ENCODE measurements at regions not wholly inside any gene's neighbourhood (a gene's known extent, or its start where the extent isn't known, plus 50 kb on each side); places are given as distances from the start of the nearest gene placed in this dataset.

GRCh38 chr16:11488304-11488703 is 98.4 kb downstream of the LITAF start:
- no peak overlapping the region for H3K4me3 ChIP-seq (ENCODE audit: low read depth, low read length)
- DNase-seq (ENCODE audit: low read depth), result no peak
- TF ChIP-seq, protein P1, sequence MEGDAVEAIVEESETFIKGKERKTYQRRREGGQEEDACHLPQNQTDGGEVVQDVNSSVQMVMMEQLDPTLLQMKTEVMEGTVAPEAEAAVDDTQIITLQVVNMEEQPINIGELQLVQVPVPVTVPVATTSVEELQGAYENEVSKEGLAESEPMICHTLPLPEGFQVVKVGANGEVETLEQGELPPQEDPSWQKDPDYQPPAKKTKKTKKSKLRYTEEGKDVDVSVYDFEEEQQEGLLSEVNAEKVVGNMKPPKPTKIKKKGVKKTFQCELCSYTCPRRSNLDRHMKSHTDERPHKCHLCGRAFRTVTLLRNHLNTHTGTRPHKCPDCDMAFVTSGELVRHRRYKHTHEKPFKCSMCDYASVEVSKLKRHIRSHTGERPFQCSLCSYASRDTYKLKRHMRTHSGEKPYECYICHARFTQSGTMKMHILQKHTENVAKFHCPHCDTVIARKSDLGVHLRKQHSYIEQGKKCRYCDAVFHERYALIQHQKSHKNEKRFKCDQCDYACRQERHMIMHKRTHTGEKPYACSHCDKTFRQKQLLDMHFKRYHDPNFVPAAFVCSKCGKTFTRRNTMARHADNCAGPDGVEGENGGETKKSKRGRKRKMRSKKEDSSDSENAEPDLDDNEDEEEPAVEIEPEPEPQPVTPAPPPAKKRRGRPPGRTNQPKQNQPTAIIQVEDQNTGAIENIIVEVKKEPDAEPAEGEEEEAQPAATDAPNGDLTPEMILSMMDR (IDR thresholded peaks at IDR 0.05; ENCODE audit: control insufficient read depth, extremely low read depth, insufficient read depth), result no peak

- H3K4me3 ChIP-seq (ENCODE audit: low read depth, low read length), result no peak overlapping the region
- TF ChIP-seq, protein P1 (IDR thresholded peaks at IDR 0.05; ENCODE audit: control insufficient read depth, extremely low read depth, insufficient read depth), result no peak
- DNase-seq (ENCODE audit: low read depth), result no peak
Measured at GRCh38 chr16:11491524-11491923, 95.2 kb downstream of the LITAF start.

DNA sequence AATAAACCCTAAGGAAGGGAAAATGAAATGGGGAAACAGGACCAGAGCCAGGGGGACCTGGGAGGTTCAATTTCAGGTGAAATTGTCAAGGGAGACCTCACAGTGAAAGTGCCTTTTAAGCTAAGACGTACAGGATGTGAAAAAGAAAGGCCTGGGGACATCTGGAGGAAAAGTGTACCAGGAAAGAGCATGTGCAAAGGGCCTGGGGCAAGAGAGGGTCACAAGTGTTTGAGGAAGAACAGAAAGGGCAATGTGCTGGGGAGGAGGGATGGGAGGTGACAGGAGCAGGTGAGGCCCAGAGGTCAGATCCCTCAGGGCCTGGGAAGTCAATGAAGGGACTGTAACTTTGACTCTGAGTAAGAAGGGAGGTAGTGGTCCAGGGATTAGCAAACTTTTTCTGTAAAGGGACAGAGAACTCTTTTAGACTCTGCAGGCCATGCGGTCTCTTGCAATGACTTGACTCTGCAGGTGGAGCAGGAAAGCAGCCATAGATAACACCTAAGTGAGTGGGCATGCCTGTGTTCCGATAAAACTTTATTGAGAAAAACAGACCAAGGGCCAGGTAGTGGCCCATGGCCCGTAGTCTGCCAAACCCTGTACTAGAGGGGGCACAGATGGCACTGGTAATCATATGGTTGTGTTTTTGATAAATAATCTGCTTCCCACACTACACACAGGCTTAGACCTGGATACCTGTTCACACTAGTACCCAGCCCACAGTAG is 93.8 kb downstream of the LITAF start:
- DNase-seq (ENCODE audit: low read depth), result no peak
- no peak overlapping the region for H3K4me3 ChIP-seq (ENCODE audit: low read depth, low read length)
- TF ChIP-seq, protein P1 (IDR thresholded peaks at IDR 0.05; ENCODE audit: control insufficient read depth, extremely low read depth, insufficient read depth), result no peak

GRCh38 chr16:11493531-11493929 is 93.2 kb downstream of the LITAF start:
- H3K4me3 ChIP-seq (ENCODE audit: low read depth, low read length), result no peak overlapping the region
- no peak for DNase-seq (ENCODE audit: low read depth)
- TF ChIP-seq, protein P1 (IDR thresholded peaks at IDR 0.05; ENCODE audit: control insufficient read depth, extremely low read depth, insufficient read depth), result no peak

- no peak for DNase-seq (ENCODE audit: low read depth)
- no peak overlapping the region for H3K4me3 ChIP-seq (ENCODE audit: low read depth, low read length)
- TF ChIP-seq, protein P1 (IDR thresholded peaks at IDR 0.05; ENCODE audit: control insufficient read depth, extremely low read depth, insufficient read depth), result no peak
Measured at GRCh38 chr16:11494029-11494428, 92.7 kb downstream of the LITAF start.

- DNase-seq (ENCODE audit: low read depth), result no peak
- TF ChIP-seq, protein P1 (IDR thresholded peaks at IDR 0.05; ENCODE audit: control insufficient read depth, extremely low read depth, insufficient read depth), result no peak
Measured at GRCh38 chr16:11494433-11494832, 92.3 kb downstream of the LITAF start.

GRCh38 chr16:11495066-11495407 is 91.7 kb downstream of the LITAF start:
- H3K4me3 ChIP-seq (ENCODE audit: low read depth, low read length), result no peak overlapping the region
- TF ChIP-seq, protein P1 (IDR thresholded peaks at IDR 0.05; ENCODE audit: control insufficient read depth, extremely low read depth, insufficient read depth), result no peak
- no peak for DNase-seq (ENCODE audit: low read depth)

More at GRCh38 chr16:11494433-11494832, 92.3 kb downstream of the LITAF start:
- H3K4me3 ChIP-seq (ENCODE audit: low read depth, low read length), result no peak overlapping the region
